GM12878 (cell line): ENCODE measurements at regions not wholly inside any gene's neighbourhood (a gene's known extent, or its start where the extent isn't known, plus 50 kb on each side); places are given as distances from the start of the nearest gene placed in this dataset.

Experiments
- ATAC-seq: fragments of 200-7000 bp; cut with Tn5 transposase; 3 replicates; pipeline ENCODE4 v1.9.1; 2020; ENCODE audit warnings: mild to moderate bottlenecking, moderate library complexity
- BruUV-seq: library from RNA; stranded (reverse); fragments of 400-500 nt; replicated peaks from 2 replicates; lab custom pipeline; 2021; lab: Mats Ljungman, UMichigan
- CTCF ChIA-PET: fragments of 300-600 bp; sonication (Branson Sonifier 250); formaldehyde crosslinking; extraction: SDS; loops from one replicate; lab custom pipeline; 2021; ENCODE audit warnings: inconsistent platforms; lab: Yijun Ruan, JAX
- POLR2A ChIA-PET: fragments of 350-600 bp; formaldehyde crosslinking; extraction: SDS; loops from one replicate; lab custom pipeline; 2021; ENCODE audit warnings: inconsistent platforms; lab: Charles Lee
- RAD21 ChIA-PET: fragments of 300-600 bp; sonication (Branson Sonifier 250); formaldehyde crosslinking; loops from one replicate; lab custom pipeline; 2023; ENCODE audit warnings: antibody characterized with exemption; ENCODE audit not compliant: unreplicated experiment; lab: Charles Lee
- SMC1A ChIA-PET: fragments of 300-600 bp; sonication (Branson Sonifier 250); formaldehyde crosslinking; loops from one replicate; lab custom pipeline; 2023; ENCODE audit not compliant: unreplicated experiment, uncharacterized antibody; lab: Charles Lee
- DNase-seq: peaks from one replicate; pipeline ENCODE4 v3.0.0-alpha.2; 2011; ENCODE audit warnings: low read depth, low spot score
- FAIRE-seq: peaks from 3 replicates; lab custom pipeline; 2011; peaks lifted over from hg19 to GRCh38; lab: Jason Lieb, UNC
- H2AFZ ChIP-seq: 2 replicates; pipeline ENCODE4 v1.6.0; 2011; ENCODE audit warnings: low read depth, low read length, control low read depth; ENCODE audit not compliant: control insufficient read depth
- H3K27ac ChIP-seq: 2 replicates; pipeline ENCODE4 v1.5.1; 2011; ENCODE audit warnings: control low read depth; ENCODE audit not compliant: control insufficient read depth, insufficient read depth
- H3K27me3 ChIP-seq, 2 experiments: replicated peaks in 1 of 2; 2 replicates each; pipeline versions ENCODE4 v1.6.0 to v1.6.1; 2011; ENCODE audit warnings: low read length in 1 of 2; ENCODE audit not compliant: control insufficient read depth in 2 of 2, insufficient read depth in 2 of 2
- H3K36me3 ChIP-seq, 2 experiments: 2 replicates each; pipeline ENCODE4 v1.5.1; 2011; ENCODE audit warnings: low read length in 1 of 2; ENCODE audit not compliant: control insufficient read depth in 2 of 2, insufficient read depth in 2 of 2
- H3K4me1 ChIP-seq: 2 replicates; pipeline ENCODE4 v1.6.1; 2011; ENCODE audit warnings: mild to moderate bottlenecking, low read length, moderate library complexity, mixed read lengths; ENCODE audit not compliant: control insufficient read depth, insufficient read depth
- H3K4me2 ChIP-seq: 2 replicates; pipeline ENCODE4 v1.6.0; 2011; ENCODE audit warnings: control low read depth; ENCODE audit not compliant: control insufficient read depth, insufficient read depth
- H3K4me3 ChIP-seq: fragments of 200-600 bp; sonication (generic); 2 replicates; pipeline ENCODE4 v1.5.1; 2016
- H3K79me2 ChIP-seq: 2 replicates; pipeline ENCODE4 v1.6.0; 2011; ENCODE audit warnings: low read length; ENCODE audit not compliant: control insufficient read depth, insufficient read depth
- H3K9ac ChIP-seq: 2 replicates; pipeline ENCODE4 v1.8.0; 2011; ENCODE audit warnings: low read length, control low read depth, mixed read lengths; ENCODE audit not compliant: control insufficient read depth, insufficient read depth
- H3K9me3 ChIP-seq: replicated peaks from 3 replicates; pipeline ENCODE4 v1.5.1; 2011; ENCODE audit warnings: mild to moderate bottlenecking, low read length; ENCODE audit not compliant: control insufficient read depth, insufficient read depth
- H4K20me1 ChIP-seq: 2 replicates; pipeline ENCODE4 v1.6.0; 2011; ENCODE audit not compliant: control insufficient read depth, insufficient read depth
- JUNB ChIP-seq: IDR thresholded peaks from 2 replicates; pipeline ENCODE4 v1.6.1; 2016; ENCODE audit warnings: antibody characterized with exemption, mild to moderate bottlenecking
- MTA2 ChIP-seq: fragments of 450-650 bp; IDR thresholded peaks from 2 replicates; pipeline ENCODE4 v1.6.1; 2016; ENCODE audit warnings: low read depth, mild to moderate bottlenecking, moderate library complexity
- POLR2AphosphoS5 ChIP-seq: IDR thresholded peaks from 2 replicates; pipeline ENCODE4 v1.6.1; 2011; ENCODE audit warnings: mild to moderate bottlenecking, low read length, inconsistent platforms
- TAF1 ChIP-seq: IDR thresholded peaks from 2 replicates; pipeline ENCODE4 v1.6.1; 2011; ENCODE audit warnings: mild to moderate bottlenecking, low read depth, low read length, borderline replicate concordance
- TCF3 ChIP-seq: IDR thresholded peaks from 2 replicates; pipeline ENCODE4 v1.6.1; 2012; ENCODE audit warnings: low read depth, mild to moderate bottlenecking, low read length, borderline replicate concordance; ENCODE audit not compliant: insufficient read depth
- WGBS: methylation state at CpG from one replicate; pipeline ENCODE4 v1.1.6; 2016; ENCODE audit warnings: low lambda C conversion rate; ENCODE audit not compliant: insufficient replicate concordance, insufficient coverage; ENCODE audit errors: missing lambda C conversion rate; 5-methylcytosine and 5-hydroxymethylcytosine counted together
- in situ Hi-C: fragments of 300-500 bp; cut with MboI; formaldehyde crosslinking; loops from 9 replicates; pipeline ENCODE4 v1.14.3; 2018; ENCODE audit warnings: mixed read lengths
- intact Hi-C: fragments of 100-400 bp; cut with micrococcal nuclease; formaldehyde crosslinking; loops from one replicate; pipeline ENCODE4 v1.14.2; 2022; ENCODE audit not compliant: unreplicated experiment

- Histone ChIP-seq H3K9me3 (no peaks in the 10 kb centered on the region), H3K4me2 (no peak overlapping the region), H3K27me3 (no peaks in the 10 kb centered on the region), H3K79me2 (no peaks in the 10 kb centered on the region), H4K20me1 (no peaks in the 10 kb centered on the region), H3K4me3 (no peak overlapping the region), H3K36me3 (no peaks in the 10 kb centered on the region), H2AFZ (no peak overlapping the region), H3K9ac (no peak overlapping the region), H3K27ac (no peak overlapping the region), H3K4me1 (no peaks in the 10 kb centered on the region)
- intact Hi-C loops (no loop called here), in situ Hi-C loops (no loop called here)
- ChIA-PET SMC1A (interaction anchor here (1.0 to 1.2 kb wide), 2 partner anchors 10 to 19 kb away, joined by 3 read pairs; no protein-coding TSS in a partner anchor), RAD21 (no interaction called here), POLR2A (no interaction called here), CTCF (no interaction called here)
- DNase-seq (no peak), ATAC-seq (no peak), FAIRE-seq (no peak)
- BruUV-seq = no TSS peak
- WGBS = 0% methylated on average over 2 of the region's 2 CpGs
- TF ChIP-seq JUNB (no peak), TAF1 (no peak), MTA2 (no peak)
These were observed 136.7 kb downstream of the FGF10 start for GRCh38 chr5:44252545-44252944.

- ChIA-PET RAD21 (no interaction called here), SMC1A (interaction anchor here (1.1 to 1.6 kb wide), 2 partner anchors 9 to 523 kb away, joined by 3 to 7 read pairs; no protein-coding TSS in a partner anchor), POLR2A (no interaction called here), CTCF (no interaction called here)
- Histone ChIP-seq H3K9ac (no peak overlapping the region), H3K79me2 (no peaks in the 10 kb centered on the region), H3K27ac (no peak overlapping the region), H4K20me1 (no peaks in the 10 kb centered on the region), H2AFZ (no peak overlapping the region), H3K9me3 (no peaks in the 10 kb centered on the region), H3K4me3 (no peak overlapping the region), H3K36me3 (no peaks in the 10 kb centered on the region), H3K4me2 (no peak overlapping the region), H3K4me1 (no peaks in the 10 kb centered on the region), H3K27me3 (no peaks in the 10 kb centered on the region)
- TF ChIP-seq TCF3 (no peak), POLR2AphosphoS5 (no peak)
- DNase-seq (no peak), ATAC-seq (no peak), FAIRE-seq (no peak)
- in situ Hi-C loops (no loop called here), intact Hi-C loops (no loop called here)
- WGBS = 24% methylated on average over 2 of the region's 2 CpGs
- BruUV-seq = no TSS peak
These were observed 142.2 kb downstream of the FGF10 start for GRCh38 chr5:44246986-44247385.
